DMS53 (cell line): ENCODE measurements at regions not wholly inside any gene's neighbourhood (a gene's known extent, or its start where the extent isn't known, plus 50 kb on each side); places are given as distances from the start of the nearest gene placed in this dataset.
"Not testable (repeated sequence)": the region's sequence is repeated elsewhere in the genome, so short reads cannot be mapped to it uniquely, and the experiment has no call there.

Experiments used
- DNase-seq: peaks from one replicate; lab custom pipeline; 2025; lab: John Stamatoyannopoulos, UW

DNA sequence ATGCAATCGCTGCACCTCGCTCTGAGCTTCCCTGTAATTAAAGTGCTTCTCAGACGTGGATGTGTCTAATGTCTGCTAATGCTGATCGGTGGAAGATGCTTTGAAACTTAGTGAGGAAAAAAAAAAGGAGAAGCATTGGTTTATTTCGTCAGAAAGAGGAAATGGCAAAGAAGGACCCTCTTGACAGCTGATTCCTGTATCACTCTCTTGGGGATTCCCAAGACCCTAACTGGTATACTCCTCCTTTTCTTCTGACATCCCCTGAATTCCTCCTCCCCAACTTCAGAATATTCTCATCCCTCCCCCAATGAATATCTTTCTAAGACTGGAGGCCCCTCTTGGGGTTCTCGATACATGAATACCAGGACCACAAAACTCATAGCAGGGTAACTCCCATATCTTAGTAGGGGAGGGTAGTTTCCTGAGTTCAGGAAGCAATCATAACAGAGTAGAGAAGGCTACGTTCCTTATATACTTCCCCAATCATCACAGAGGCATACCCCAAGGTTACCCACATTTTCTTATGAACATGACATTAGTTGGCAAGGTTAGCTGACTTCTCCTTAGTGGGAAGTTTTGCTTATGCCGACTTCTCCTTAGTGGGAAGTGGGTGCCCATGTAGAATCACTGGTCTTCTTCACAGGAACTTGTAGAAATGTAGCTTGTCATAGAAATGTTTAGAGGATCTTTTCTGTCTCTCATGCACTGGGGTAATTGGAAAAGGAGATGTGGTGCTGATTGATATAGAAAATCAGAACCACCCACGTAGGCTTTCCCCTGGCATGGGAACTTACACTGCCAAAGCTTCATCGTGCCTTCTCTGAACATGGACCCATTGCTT is 63.8 kb upstream of the ATXN1 start:
- no peak for DNase-seq

DNA sequence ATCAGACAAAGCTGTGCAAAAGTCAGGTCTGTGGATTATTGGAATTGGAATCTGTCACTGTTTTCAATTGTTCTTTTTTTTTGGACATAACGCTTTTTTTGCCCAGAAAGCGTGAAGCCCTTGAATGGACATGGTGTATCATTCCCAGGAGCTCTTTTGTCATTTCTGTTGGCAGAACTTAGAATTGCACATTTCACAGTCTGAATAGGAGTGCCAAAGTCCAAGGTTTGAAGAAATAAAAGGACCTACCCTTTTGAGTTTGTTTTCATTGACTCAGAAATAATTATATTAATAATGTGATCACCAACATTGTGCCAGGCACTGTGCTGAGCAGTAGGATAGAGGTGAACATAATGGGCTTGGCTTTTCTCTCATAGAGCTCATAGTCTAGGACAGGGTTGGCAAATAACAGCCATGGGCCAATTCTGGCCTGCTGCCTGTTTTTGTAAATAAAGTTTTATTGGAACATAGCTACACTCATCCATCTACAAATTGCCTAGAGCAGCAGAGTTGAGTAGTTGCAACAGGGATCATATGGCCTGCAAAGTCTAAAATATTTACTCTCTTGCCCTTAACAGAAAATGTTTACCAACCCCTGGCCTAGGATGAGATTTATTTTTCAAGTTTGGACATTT is 62.6 kb upstream of the ATXN1 start:
- DNase-seq: no peak

DNA sequence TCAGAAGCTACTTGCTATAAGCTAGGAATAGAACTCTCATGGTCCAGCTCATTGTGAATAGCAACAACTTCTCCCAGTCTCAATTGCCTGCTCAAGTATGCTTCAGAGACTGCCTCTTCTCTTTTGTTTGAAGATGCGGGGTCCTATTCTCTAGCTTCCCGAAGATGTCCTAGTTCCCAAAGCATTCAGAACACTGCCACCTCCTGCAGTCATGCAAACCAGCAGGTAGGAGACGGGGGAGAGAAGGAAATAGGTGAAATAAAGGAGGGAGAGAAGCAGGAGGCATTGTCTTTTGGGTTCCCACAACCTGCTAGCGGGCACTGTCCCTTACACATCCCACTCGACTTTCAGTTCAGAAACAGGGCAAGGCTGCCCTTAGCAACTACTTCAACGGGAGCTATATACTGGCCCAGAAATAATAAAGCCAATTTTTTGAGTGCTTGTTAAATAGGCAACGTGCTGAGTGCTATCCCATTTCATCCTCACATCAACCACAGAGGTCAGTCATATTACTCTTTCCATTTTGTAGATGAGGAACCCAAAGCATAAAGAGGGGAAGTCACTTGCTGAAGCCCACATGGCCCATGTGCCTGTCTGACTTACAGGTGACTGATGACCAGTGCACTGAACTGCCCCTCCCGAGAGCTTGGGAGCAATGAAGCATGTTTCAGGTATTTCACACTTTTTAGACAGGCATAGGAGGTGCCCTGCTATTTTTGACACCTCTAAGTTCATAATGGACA is 61.9 kb upstream of the ATXN1 start:
- no peak for DNase-seq

DNA sequence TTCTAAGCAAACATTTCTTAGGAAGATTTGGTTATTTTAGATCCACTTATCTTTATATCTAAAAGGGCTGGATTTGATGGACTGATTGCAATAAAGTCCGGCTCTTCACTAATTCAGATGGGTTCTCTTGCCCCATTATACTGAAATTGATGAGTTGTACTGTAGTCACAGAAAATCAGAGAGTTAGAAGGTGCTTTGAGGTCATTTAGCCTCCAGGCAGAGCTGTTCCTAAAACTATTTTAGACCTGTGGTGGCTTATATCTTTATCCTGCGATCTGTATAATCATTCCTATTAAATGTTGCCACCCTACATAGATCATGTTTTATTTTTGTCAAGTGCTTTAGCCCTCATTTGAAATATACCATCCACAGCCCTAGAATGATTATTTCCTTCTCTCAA is 61.3 kb upstream of the ATXN1 start:
- no peak for DNase-seq

DNA sequence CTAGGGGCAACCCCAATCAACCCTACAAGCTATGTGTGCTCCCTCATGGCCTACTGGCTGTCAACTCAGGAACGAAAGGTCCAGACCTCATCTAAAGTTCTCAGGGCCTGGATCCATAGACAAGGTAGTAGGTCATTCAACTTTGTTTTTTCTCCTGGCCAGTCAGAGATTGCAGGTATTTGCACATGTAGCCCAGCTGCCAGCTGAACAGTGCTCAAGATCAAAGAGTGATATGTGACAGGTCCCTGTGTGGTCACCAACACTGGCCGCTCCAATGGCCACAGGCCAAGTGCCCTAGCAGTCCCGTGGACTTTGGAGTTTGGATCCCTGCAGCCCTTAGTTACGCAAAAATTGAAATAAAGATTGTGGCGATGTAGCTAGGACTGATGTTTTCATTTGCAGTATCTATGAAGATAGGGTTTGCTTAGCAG is 60.6 kb upstream of the ATXN1 start:
- DNase-seq: no peak

DNA sequence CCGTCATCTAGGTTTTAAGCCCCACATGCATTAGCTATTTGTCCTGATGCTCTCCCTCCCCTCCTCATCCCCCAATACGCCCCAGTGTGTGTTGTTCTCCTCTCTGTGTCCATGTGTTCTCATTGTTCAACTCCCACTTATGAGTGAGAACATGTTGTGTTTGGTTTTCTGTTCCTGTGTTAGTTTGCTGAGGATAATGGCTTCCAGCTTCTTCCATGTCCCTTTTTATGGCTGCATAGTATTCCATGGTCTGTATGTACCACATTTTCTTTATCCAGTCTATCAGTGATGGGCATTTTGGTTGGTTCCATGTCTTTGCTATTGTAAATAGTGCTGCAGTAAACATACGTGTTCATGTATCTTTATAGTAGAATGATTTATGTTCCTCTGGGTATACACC is 59.0 kb upstream of the ATXN1 start:
- DNase-seq: not testable (repeated sequence)

DNA sequence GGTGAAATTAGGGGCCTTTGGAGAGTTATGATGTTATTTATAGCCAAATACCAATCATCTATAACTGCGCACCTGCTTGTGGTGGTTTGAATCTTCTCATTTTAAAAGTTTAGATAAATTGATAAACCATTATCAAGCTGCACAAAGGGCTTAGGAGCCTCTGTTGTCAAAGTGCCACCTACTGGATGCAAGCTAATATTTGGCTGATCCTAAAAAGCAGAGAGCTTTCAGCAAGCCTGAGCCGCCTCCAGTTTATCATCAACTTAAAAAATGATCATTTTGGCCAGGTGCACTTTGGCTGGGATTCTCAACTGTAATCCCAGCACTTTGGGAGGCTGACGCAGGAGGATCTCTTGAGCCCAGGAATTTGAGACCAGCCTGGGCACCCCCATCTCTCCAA is 58.5 kb upstream of the ATXN1 start:
- DNase-seq: peak; percentile 16

DNA sequence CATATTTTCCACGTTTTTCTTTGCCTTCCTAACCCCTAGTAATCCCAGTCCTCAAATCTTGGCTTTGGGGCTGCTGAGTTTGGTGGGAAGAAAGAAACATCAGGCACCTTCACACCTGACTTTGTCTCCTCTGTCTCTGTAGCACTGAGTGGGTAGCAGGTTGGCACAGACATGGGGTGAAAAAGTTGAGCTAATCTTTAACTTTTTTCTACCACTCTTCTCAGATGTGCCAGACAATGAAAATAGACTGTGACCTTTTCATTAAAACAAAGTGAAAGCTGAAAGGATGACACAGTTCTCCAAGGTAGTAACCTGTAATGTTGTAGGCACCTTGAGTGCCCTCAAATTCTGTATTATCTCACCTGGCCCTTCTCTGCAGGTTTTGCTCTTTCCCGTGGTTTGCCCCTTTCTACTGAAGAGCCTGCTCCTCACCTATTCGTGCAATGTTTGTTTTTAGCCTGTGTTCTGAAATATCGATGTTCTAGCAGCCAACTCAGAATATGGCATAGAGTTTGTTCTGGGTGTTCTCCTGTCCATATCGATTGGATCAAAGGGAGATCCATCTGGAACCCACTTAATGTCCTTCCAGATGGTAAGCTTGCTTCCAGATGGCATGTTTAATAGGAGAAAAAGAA is 57.8 kb upstream of the ATXN1 start:
- no peak for DNase-seq

DNA sequence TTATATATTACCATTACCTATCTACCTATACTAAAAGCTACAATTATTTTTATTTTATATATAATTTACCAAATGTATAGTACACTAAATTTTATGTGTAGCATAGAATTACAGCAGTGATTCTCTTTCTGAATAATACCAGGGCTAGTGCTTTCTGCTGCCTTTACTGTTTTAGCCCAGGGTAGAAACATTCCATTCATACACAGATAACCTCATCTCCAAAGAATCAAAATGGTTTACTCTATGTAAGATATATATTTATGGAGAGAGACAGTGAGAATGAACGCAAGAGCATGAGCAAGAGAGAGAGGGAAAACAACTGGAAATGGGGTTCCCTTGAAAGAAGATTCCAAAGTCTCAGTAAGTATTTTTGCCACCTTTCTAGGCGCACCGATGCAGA is 56.3 kb upstream of the ATXN1 start:
- no peak for DNase-seq

DNA sequence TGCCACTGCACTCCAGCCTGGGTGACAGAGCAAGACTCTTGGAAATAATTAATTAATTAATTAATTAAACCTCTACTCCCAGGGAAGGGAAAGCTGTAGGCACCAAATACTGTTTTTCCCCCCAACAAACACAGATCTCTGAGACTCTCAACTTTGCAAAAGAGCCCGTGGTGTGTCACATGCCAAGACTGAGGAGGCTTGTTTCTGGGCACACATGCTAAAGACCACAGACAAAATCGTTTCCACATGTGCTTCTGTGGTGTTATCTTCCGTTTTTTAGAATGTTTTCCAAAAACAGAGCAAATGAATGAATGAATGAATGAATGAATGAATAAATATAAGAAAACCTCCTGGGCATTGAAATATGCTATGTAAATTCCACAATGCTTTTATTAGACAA is 55.6 kb upstream of the ATXN1 start:
- no peak for DNase-seq

DNA sequence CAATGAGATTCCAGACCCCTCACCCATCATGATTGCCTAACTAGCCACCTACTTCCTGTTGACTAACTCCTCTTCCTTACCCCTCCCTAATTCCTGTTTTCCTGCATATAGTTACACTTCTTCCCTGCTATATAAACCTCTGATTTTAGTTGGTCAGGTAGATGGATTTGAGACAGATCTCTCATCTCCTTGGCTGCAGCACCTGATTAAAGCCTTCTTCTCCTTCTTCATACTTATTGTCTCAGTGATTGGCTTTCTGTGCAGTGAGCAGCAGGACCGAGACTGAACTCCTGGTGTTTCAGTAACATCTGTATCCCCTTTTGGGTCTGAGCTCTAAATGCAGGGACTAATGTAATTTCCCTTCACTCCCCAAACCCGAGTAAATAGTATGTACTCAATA is 51.7 kb upstream of the ATXN1 start:
- DNase-seq: no peak

DNA sequence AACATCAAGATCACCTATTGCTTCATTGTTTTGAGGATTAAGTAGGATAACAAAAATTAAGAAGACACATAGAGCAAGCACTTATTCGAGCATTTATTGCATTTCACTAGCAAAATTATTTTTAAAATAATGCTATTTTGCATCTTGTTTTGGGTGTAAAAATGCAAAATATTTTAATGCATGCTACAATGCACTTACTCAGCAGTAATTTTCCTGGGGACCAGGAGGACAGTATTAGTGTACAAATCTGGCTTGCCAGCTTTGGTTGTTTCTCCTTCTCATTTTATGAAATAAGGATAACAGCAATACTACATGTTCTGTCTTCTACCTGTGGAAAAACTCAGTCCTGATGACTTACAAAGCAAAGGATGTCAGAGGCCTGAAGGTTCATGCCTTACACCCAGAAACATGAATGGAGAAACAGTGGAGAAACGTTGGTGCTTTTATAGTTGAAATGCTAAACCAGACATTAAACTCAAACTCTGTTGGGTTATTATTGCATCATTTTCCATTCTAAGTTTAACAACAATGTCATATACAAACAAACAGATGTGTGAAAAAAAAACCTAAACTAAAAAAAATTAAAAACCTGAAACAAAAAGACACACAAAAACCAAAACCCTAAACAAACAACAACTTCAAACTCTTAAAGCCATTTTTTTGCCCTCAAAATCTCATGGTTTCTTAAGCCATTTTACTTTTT is 50.2 kb upstream of the ATXN1 start:
- DNase-seq: no peak
